Vagina (tissue), 2 donors: ENCODE measurements at regions not wholly inside any gene's neighbourhood (a gene's known extent, or its start where the extent isn't known, plus 50 kb on each side); places are given as distances from the start of the nearest gene placed in this dataset.

ENCODE experiments used
- DNase-seq, 2 donors: peaks; one replicate each; pipeline ENCODE4 v3.0.0-alpha.2; 2017; ENCODE audit errors: extremely low spot score in 2 of 2
- H3K27ac ChIP-seq: fragments of 200-600 bp; sonication (generic); one replicate; pipeline ENCODE4 v1.5.1; 2019
- H3K27me3 ChIP-seq: fragments of 200-600 bp; sonication (generic); one replicate; pipeline ENCODE4 v1.5.1; 2019
- H3K36me3 ChIP-seq, 2 donors: fragments of 200-600 bp; sonication (generic); one replicate each; pipeline ENCODE4 v1.5.1; 2017 to 2019
- H3K4me1 ChIP-seq: fragments of 200-600 bp; sonication (generic); one replicate; pipeline ENCODE4 v1.5.1; 2019
- H3K4me3 ChIP-seq, 2 donors: fragments of 200-600 bp; sonication (generic); 1 replicate in 1 of 2; 2 replicates in 1 of 2; pipeline ENCODE4 v1.5.1; 2016 to 2019
- H3K9me3 ChIP-seq: fragments of 200-600 bp; sonication (generic); one replicate; pipeline ENCODE4 v1.5.1; 2019
- CTCF ChIP-seq, 3 experiments: fragments of 450-650 bp in 2 of 3; fragments of 200-600 bp in 1 of 3; sonication (generic) in 1 of 3; IDR thresholded peaks; one replicate each; pipeline ENCODE4 v1.5.1; 2017 to 2019; ENCODE audit warnings: antibody characterized with exemption in 3 of 3, mild to moderate bottlenecking in 2 of 3, moderate library complexity in 2 of 3
- POLR2A ChIP-seq, 2 donors: fragments of 450-650 bp; IDR thresholded peaks; one replicate each; pipeline ENCODE4 v1.6.1; 2017; ENCODE audit warnings: antibody characterized with exemption in 2 of 2, mild to moderate bottlenecking in 2 of 2, moderate library complexity in 2 of 2
- POLR2AphosphoS5 ChIP-seq, 2 donors: sonication (generic); formaldehyde crosslinking; IDR thresholded peaks; one replicate each; pipeline ENCODE4 v1.9.0; 2017; ENCODE audit warnings: antibody characterized with exemption in 2 of 2, mild to moderate bottlenecking in 2 of 2, low read depth in 1 of 2; ENCODE audit not compliant: insufficient read depth in 1 of 2
- intact Hi-C: fragments of 100-400 bp; cut with DNase I; formaldehyde crosslinking; loops from one replicate; pipeline ENCODE4 v1.15.1; 2023

GRCh38 chr1:70536708-70537366, 125.8 kb downstream of the CTH start:
- Histone ChIP-seq H3K27ac (no peak overlapping the region), H3K4me3 (no peak overlapping the region), H3K27me3 (no peaks in the 10 kb centered on the region), H3K36me3 (no peaks in the 10 kb centered on the region), H3K9me3 (no peaks in the 10 kb centered on the region), H3K4me1 (no peaks in the 10 kb centered on the region)
- intact Hi-C loops: no loop called here
- TF ChIP-seq POLR2A (IDR thresholded peaks at IDR 0.05) (no peak), POLR2AphosphoS5 (IDR thresholded peaks at IDR 0.05; ENCODE audit: insufficient read depth in 1 of 2, low read depth in 1 of 2) (no peak), CTCF (IDR thresholded peaks at IDR 0.05) (no peak)
- DNase-seq: no peak

- Histone ChIP-seq H3K36me3 (no peaks in the 10 kb centered on the region), H3K4me1 (no peaks in the 10 kb centered on the region), H3K27me3 (no peaks in the 10 kb centered on the region), H3K27ac (no peak overlapping the region), H3K4me3 (no peak overlapping the region), H3K9me3 (no peaks in the 10 kb centered on the region)
- intact Hi-C loops: no loop called here
- DNase-seq: no peak
- no peak for TF ChIP-seq POLR2AphosphoS5 (IDR thresholded peaks at IDR 0.05; ENCODE audit: insufficient read depth in 1 of 2, low read depth in 1 of 2)
- no peak for TF ChIP-seq CTCF (IDR thresholded peaks at IDR 0.05)
- no peak for TF ChIP-seq POLR2A (IDR thresholded peaks at IDR 0.05)
These were observed 126.7 kb downstream of the CTH start for GRCh38 chr1:70537788-70538187.

- H3K27ac ChIP-seq: no peak overlapping the region
- H3K27me3 ChIP-seq: no peaks in the 10 kb centered on the region
- no peak for DNase-seq
- no peak overlapping the region for H3K4me3 ChIP-seq
- no peaks in the 10 kb centered on the region for H3K36me3 ChIP-seq
- no peaks in the 10 kb centered on the region for H3K4me1 ChIP-seq
- no peaks in the 10 kb centered on the region for H3K9me3 ChIP-seq
- intact Hi-C loops: no loop called here
- TF ChIP-seq POLR2AphosphoS5 (IDR thresholded peaks at IDR 0.05; ENCODE audit: insufficient read depth in 1 of 2, low read depth in 1 of 2) (no peak), POLR2A (IDR thresholded peaks at IDR 0.05) (no peak), CTCF (IDR thresholded peaks at IDR 0.05) (no peak)
These were observed 131.0 kb downstream of the CTH start for GRCh38 chr1:70542030-70542429.

GRCh38 chr1:70542856-70543255, 131.8 kb downstream of the CTH start:
- intact Hi-C loops: no loop called here
- H3K4me1 ChIP-seq: no peaks in the 10 kb centered on the region
- no peaks in the 10 kb centered on the region for H3K9me3 ChIP-seq
- H3K36me3 ChIP-seq: no peaks in the 10 kb centered on the region
- DNase-seq: no peak
- H3K27me3 ChIP-seq: no peaks in the 10 kb centered on the region
- H3K4me3 ChIP-seq: no peak overlapping the region
- TF ChIP-seq CTCF (IDR thresholded peaks at IDR 0.05): no peak
- no peak for TF ChIP-seq POLR2A (IDR thresholded peaks at IDR 0.05)
- TF ChIP-seq POLR2AphosphoS5 (IDR thresholded peaks at IDR 0.05; ENCODE audit: insufficient read depth in 1 of 2, low read depth in 1 of 2): no peak
- no peak overlapping the region for H3K27ac ChIP-seq

GRCh38 chr1:70546726-70547125, 135.7 kb downstream of the CTH start:
- Histone ChIP-seq H3K36me3 (no peaks in the 10 kb centered on the region), H3K4me3 (no peak overlapping the region), H3K27me3 (no peaks in the 10 kb centered on the region), H3K9me3 (no peaks in the 10 kb centered on the region), H3K27ac (no peak overlapping the region), H3K4me1 (no peaks in the 10 kb centered on the region)
- TF ChIP-seq CTCF (IDR thresholded peaks at IDR 0.05) (no peak), POLR2AphosphoS5 (IDR thresholded peaks at IDR 0.05; ENCODE audit: insufficient read depth in 1 of 2, low read depth in 1 of 2) (no peak), POLR2A (IDR thresholded peaks at IDR 0.05) (no peak)
- no peak for DNase-seq
- intact Hi-C loops: no loop called here
